ENCODE measurements at regions not wholly inside any gene's neighbourhood (a gene's known extent, or its start where the extent isn't known, plus 50 kb on each side); places are given as distances from the start of the nearest gene placed in this dataset.

DNA sequence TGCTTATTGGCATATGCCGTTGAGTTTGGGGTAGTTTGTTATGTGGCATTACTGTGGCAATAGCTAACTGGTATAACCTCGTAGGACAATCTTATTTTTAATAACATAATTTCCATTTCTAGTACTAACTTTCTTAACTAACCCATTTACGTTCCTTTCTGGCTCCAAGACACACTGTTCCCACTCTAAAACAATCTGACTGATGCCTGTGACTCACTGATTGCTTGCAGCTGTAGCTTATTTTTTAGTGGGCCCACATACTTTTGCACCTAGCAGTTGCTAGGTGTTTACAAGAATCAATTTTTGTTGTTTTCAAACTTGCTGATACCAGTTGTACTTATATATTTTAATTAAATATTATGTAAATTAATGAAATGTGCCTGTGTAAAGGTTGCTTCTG lies 52.2 kb downstream of the FAT3 start:
- no peak for DNase-seq

DNA sequence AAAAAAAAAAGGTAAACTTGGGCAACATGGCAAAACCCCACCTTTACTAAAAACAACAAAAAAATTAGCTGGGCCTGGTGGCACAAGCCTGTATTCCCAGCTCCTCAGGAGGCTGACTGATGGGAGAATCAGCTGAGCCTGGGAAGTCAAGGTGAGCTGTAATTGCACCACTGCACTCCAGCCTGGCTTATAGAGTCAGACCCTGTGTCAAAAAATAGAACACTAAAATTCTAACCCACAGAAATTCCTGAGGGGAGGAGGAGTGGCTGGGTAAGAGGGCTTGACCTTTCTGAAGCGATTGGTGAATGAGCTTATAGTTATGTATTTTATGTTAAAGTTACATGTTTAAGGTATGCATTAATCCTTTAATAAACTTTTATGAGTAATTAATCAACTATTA lies 53.3 kb downstream of the FAT3 start:
- no peak for DNase-seq

DNA sequence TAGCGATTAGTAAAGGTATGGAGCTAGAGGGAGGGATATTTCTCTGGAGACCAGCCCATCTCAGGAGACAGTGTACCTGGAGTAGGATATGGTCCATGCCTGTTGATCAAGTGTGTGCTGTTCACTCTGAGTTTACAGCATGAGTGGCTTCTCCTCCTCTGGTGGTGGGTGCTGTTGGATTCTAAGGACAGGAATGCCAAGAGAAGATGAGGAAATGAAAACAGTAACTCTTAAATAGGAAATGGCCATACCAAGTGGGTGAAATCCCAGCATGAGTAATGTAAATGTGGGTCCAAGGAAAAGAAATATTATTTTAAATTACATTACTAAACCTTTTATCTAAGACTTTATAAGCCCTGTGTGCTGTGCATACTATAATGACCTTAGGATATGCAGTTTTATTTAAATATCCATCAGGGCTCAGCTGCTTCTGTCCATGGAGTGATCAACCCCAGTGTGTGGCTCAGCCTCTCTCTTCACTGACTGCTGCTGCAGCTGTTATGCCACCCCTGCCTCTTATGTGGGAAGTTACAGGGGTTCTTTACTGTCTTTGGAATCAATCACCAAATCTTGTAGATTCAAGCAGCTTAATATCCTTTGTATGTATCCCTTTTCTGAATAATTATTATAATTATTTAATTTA lies 54.3 kb downstream of the FAT3 start:
- DNase-seq, result no peak

DNA sequence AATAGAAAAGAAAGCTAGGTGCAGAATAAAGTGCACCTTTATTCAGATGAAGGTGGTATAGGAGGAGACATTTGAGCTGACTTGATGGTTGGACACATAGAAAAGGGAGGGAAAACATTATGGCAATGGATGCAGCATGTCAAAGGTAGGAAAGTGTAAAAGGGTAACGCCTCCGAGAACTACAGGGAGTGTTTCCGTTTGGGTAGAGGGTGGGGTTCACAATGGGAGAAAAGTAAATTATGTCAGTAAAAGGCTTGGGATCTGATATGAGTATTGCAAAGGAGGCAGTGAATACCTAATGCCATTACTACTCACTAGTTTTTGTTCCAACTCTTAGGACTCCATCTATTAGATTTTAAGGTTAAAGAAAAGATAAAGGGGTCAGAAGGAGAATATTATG lies 59.5 kb downstream of the FAT3 start:
- DNase-seq, result no peak

DNA sequence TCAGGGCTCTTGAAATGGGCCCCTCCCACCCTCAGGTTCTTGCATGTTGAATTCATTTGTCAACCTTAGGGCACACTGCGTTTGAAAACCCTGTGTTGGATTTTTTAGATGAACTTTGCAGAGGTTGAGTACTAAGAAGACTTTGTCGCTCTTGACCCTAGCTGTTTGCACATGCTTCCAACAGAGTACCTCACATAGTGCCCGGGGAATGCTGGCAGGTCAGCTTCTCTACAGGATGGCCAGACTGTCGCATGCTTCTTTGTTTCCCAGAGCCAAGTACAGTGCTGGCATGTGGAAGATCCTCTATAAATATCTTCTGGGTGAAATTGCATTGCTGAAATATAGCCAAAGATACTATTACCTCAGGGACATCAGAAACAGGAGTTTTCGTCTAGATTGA lies 59.9 kb downstream of the FAT3 start:
- no peak for DNase-seq

DNA sequence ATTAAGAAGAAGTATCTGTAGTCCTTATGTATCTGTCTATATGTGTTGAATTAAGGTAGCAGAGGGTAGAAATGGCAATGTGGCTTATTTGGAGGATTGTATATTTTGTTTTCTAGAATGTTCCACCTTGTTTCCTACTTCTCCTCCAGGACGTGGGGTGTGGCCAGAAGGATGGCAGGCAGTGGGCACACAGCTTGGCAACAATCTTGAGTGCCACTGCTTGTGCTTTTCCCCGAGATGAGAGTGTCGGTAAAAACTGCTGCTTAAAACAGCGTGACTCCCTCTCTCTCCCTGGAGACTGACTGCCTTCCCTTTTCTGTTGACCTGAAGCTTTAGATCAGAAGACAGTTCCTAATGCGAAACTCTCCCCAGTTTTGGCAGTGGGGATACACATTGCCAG lies 61.2 kb downstream of the FAT3 start:
- DNase-seq, result no peak

DNA sequence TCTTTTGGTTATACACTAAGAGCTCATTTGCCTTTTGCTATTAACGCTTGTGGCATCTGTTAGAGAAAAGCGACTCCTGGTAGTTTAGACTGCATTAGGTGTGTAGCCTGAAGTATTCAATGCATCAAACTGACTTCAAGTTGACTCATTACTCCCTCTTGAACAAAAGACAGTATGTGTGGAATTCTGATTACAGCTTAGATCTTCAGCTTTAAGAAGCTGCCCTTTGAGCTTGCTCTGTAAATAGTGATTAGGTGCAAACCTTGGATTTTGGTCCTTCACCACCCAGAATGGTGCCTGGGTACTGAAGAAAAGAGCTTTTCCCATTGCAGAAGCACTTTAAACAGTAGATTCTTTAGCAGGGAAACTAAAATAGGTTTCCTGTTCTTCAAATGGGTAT lies 62.1 kb downstream of the FAT3 start:
- no peak for DNase-seq

DNA sequence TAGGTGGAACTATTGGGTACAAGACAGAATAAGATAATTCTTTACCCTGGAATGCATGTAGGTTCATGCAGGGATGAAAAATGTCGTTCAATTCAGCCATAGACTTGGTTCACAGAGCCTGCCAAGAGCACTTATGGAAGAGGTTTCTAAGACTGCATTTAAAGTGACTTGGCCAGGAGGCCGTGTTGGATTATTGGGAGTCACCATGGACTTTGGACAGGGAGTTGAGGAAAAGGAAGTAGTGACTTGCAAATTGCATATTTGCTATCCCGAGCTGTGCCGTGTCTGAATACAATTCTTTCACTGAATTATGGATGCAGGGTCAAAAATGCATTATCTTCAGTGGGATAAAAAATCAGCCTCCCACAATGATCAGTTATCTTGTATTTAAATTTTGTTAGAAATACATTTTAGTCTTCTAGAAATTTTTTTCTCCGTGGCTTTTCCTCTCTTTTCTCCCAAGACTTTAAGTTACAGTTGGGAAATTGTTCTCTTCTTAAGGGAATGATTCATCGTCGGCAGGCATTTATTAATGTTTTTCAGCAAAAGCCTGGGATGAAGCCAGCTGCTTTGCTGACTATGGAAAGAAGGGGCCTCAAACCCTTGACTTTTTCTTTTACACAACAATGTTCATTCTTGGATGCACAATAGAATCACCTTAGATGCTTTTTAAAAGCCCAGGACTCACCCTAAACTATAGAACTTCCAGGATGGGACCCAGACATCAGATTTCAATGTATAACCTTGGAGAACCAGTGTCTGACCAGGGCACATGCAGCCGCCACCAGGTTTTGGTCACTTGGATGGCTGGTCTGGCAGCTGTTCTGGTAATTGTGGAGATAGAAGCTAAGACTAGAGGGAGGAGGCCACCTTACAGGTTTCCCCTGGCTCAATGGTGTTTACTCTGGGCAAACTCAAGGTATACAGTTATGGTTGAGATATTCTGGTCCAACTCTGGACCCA lies 70.8 kb downstream of the FAT3 start:
- no peak for DNase-seq

DNA sequence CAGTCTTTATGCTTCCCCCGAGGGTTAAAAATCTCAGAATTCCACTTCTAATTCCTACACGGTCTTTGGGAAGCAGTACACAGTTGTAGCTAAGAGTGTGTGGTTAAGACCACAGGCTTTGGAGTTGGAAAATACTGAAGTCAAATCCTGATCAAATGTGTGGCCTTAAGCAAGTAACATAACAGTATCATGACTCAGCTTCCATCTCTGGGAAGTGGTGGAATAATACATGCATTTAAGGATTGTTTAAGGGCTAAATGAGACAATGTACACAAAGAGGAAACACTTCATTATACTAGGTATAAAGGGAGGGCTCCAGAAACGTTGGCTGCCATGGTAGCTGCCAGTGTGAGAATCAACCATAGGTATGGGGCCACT lies 71.5 kb downstream of the FAT3 start:
- peak; percentile 1 for DNase-seq

DNA sequence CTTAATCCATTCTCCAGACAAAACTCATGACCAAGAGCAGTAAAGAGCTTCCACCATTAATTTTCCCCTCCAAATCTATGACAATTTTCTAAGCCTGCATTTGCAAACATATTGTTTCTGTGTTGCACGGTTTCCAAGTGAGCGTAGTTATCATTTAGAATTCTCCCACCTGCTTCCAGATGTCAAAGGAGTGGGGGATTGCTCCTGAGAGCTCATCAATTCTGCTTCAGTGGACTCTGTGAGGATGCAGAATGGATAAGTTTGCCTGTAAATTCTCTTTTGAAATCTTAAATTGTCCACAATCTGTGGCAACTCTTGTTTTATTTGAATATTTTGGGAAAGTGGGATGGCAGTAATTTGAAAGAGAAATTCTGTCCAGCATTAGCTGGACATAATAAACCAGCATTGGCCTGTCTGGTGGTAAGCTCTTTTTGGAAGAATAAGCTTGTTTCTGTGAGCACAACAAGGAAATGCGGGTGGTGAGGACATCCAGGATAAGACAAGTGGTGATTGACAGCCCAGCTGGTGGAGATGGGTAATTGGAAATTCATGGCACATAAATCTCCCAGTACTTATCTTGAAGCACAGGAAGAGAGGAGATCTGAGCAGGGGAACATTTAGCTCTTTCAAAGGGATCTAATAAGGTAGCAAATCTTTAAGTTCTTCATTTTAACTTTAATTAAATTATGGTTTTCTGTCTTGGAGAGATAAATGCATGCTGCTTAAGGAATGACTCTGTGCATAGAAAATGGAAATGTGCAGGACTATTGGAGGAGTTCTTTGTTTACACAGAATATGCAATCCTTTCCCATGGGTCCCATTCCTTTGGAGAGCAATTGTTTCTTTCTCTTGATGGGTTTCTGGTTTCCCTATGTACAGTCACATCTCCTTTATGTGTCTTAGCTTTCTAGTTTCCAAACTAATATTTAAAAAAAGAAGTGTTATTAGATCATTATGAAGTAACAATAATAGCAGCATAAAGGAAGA lies 73.2 kb downstream of the FAT3 start:
- DNase-seq, result peak; percentile 10

DNA sequence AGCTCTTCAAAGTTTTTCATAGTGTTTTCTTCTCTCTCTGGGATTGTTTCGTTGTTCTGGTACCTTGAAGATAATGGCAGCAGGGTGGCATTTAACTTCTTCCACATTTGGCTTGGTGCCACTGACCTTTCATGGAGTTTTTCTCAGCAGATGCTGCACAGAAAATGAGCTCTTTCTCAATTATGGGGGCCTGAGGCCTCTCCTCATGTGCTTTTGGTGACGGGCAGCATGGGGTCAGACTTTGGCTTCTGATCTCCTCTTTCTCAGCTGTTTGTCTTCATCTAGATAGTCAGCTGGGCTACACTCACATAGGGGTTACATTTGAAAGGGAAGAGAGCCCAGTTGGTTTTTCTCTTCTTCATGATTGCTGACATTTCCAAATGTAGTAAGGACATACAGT lies 76.3 kb downstream of the FAT3 start:
- no peak for DNase-seq

DNA sequence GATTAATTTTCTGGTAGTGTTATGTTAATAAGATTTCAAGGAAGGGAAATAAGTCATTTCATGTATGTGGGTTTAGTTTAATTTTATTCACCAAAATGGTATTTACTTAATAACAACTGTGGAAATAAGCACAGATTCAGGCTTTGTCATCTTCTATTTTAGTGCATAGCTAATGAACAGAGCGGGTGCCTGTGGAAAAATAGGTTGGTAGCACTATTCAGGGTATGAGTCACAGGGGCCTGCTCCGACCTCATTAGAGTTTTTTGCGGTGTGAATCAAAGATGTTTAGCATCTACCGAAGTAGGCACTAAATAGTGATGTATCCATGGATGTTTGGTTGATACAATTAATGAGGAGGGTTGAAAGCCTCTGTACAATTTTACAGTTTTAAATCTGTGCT lies 78.2 kb downstream of the FAT3 start:
- DNase-seq, result no peak

DNA sequence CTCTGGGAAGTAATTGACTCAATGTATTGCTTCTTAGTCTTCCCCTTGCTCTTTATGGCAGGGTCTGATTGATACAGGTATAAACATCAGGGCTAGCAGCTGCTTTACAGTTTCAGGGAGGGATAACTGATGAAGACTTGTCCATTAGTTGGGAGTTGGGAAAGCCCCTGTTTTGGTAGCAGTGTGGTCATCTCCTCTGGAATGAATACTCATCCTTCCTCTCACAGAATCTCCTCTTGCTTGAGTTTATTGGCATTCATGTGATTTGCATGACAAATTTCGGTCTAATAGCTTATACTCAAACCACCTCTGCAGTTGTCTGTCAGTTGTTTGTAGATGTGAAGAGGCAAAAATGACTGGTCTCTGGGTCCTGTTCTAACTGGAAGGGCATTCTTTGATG lies 79.7 kb downstream of the FAT3 start:
- DNase-seq, result no peak

DNA sequence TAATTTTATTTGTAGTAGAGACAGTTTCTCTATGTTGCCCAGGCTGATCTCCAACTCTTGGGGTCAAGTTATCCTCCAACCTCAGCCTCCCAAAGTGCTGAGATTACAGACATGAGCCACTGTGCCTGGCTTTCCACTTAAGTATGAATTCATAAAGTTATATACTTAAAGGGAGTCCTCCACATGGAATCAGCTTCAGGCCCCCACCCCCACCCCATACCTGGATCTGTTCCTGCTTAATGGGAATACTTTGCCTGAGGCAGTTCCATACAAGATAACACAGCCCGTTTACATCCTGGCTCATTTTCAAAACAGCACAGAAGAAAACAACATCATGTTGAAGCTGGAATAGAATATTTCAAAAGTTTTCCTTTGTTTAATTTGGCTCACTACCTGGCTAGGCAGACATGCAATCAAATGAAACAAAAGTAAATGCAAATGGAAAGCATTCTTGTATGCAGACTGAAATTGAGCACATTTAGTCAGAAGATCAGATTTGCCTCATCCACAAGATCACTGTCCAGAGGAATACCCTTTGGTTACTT lies 82.4 kb downstream of the FAT3 start:
- peak; percentile 44 for DNase-seq

DNA sequence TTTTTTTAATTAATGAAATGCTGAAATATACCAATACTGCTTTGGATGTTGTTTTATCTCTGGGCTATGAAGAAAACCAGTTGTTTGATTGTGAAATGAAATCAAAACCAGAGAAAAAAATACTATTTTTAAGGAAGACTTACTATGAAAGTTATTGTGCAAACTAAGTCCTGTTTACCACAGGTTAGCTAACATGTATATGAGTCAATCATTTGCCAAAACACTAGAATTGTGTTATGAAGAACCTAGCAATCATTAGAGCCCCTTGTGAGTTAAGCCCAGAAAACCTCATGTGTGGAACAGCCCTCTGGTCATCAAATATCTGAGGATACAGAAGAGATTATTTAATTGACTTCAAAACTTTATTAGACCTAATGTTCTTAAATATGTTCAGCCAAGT lies 83.7 kb downstream of the FAT3 start:
- no peak for DNase-seq

DNA sequence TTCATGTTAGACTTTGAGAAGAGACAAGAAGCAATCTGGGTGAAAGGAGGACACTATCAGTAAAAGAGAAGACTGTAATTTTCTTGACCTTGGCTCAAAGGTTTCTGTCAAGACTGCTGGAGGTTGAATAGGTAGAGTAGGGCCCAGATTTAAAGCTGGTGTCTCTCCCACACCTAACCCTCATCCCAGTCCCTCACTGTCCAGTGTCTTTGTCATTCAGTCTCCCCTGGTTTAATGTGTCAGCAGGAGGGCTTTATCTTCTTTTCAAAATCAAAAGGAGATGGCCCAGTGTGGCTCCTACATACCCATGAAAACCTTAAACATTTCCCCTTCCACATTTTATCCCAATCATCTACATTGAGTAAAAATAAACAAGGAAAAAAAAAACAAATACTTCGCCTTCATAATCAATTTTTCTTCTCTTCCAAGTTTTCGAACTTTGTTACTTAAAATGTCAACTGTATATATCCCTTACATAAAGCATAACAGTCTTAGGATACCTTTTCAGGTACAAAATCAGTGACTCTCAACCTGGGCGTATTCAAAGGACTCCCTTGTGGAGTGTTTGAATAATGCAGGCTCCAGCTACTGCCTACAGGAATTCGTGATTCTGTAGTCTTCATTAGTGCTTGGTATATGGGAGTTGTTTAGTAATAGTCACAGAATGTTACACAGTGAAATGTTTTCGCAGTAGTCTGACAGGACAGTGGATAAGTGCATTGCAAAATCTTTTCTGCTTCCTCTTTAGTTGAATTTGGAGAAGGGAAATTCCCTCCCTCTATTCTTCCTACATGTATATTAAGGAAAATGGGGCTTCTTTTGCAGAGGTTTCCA lies 87.2 kb downstream of the FAT3 start:
- DNase-seq, result no peak

DNA sequence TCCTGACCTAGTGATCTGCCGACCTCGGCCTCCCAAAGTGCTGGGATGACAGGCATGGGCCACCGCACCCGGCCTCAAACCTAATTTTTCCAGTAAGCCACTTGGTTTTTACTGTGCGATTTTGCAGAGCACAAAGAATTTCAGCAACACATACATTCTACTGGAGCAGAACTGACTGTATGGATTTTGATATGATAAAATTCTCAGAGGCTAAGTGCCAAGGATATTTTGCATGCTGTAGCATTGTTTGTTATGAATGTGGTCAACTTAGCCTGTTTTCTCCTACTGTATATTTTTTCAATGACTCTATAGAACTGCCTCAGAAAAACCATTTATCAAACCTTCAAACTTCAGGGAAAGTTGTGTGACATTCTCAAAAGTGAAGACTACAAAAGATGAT lies 89.2 kb downstream of the FAT3 start:
- no peak for DNase-seq

DNA sequence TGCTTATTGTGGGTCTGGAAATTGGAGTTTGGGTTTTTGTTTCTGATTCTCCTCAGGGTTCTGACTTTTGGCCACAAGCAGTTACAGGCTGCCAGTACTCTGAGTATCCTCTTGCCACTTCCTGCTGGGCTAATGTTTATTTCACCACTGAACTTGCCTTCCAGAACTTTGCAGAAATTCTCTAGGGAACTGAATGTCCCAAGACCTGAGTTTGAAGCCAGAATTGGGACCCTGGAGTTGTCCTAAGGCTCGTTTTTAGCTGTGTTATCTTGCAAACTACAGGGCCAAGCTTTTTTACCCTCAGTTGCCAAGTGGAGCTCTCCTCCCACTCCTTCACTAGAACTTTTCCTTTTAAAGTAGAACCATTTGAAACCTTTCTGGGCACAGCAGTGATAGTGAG lies 89.9 kb downstream of the FAT3 start:
- DNase-seq, result no peak

DNA sequence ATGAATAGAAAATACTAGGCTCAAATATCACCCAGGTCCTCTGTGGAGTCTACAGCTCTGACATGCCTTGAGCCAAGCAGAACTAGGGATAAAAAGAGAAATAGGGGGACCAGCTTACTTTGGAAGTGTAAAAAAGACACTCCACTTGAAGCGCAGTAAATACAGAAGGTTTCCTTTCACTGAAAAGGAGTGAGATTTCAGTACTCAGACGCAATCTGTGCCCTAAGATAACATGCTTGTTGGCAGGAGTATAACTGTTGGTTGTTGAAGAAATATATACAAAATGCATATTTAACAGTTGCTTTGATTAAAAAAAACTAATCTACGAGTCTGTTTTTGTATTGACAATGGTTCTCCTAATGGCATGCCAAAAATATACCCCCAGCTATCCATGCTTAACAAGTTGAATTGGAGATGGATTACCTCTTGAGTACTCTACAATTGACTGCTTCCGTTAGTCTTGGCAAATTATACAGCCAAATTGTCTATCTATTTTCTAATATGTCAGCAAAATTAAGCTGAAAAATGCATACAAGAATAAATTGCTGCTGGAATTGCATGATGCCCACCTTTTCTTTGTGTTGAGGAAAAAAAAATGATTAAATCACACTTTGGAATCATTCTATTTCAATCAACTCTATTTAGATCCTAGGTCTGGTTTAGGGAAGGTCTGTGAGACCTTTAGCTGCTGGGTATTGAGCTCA lies 91.6 kb downstream of the FAT3 start:
- DNase-seq, result no peak

DNA sequence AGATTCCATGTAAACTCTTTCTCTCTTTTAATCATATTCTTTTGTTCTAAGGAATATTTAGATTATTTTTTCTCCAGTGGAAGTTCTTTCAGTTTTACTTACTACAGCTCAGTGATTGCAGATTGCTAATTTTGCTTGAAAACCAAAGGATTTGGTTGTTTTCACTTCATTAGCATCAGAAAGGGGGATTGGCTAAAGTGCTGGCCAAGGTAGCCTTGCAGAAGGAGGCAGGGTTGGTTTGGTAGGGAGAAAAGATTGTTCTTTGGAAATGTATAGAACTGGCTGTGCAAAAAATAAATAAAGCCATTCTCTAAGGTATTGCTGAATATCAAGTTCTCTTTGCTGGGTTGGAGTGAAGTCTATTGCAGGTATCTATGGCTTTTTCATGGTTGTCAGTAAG lies 92.6 kb downstream of the FAT3 start:
- DNase-seq, result no peak

DNA sequence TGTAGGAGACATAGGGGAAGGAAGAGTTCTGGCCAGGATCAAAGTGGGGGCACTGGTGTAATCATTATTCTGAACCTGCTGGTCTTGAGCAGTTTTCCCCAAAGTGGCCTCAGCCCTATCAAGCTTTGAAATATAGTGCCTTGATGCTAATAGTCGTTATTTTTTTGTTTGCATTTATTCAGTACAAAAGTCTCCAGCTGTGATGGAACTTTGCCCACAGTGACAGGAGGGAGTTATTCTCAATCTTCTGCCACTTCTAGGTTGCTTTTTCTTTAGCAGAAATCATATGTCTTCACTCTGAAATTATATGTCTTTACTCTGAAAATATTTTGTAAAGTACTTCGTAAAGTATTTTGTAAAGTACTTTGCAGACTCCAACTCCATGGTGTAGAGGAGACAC lies 93.1 kb downstream of the FAT3 start:
- DNase-seq, result no peak

DNA sequence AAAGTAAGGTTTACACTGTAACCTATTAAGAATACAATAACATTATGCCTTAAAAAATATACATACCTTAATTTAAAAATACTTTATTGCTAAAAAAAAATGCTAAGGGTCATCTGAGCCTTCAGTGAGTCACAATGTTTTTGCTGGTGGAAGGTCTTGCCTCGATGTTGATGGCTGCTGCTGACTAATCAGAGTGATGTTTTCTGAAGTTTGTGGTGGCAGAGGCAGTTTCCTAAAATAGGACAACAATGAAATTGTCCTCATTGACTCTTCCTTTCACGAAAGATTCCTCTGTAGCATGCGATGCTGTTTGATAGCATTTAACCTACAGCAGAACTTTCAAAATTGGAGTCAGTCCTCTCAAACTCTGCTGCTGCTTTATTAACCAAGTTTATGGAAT lies 97.6 kb downstream of the FAT3 start:
- no peak for DNase-seq
